Retinal pigment epithelial cell (primary cell): ENCODE measurements at regions not wholly inside any gene's neighbourhood (a gene's known extent, or its start where the extent isn't known, plus 50 kb on each side); places are given as distances from the start of the nearest gene placed in this dataset.

Source experiments
- DNase-seq: peaks from one replicate; pipeline ENCODE4 v3.0.0-alpha.2; 2010; ENCODE audit warnings: low read depth
- H3K4me3 ChIP-seq: 2 replicates; pipeline ENCODE4 v1.5.1; 2011; ENCODE audit warnings: mild to moderate bottlenecking, low read length, control low read depth, moderate library complexity
- TF ChIP-seq, protein P1 (sequence below): conservative IDR thresholded peaks from 2 replicates; pipeline ENCODE4 v1.5.1; 2011; ENCODE audit warnings: low read depth, low read length, control low read depth, inconsistent platforms

DNA sequence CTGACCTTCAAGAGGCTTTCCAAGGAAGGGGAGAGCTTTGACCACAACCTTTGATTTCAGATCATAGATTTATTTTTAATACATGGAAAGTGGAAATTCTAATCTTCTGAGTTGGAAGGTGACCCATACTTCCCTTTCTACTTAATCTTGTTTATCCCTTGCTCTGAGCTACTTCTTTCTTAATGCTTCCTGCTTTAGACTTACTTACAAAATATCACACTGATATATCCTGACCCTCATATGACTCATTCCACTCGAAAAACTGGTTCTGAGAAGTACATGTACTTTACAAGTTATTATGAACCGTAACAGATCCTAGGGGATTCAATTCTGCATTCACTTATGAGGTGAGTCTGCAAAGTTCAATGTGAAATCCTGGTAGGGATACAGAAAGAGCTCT, 76.2 kb upstream of the IRS2 start:
- no peak overlapping the region for H3K4me3 ChIP-seq
- peak; percentile 90 for DNase-seq
- TF ChIP-seq, protein P1, sequence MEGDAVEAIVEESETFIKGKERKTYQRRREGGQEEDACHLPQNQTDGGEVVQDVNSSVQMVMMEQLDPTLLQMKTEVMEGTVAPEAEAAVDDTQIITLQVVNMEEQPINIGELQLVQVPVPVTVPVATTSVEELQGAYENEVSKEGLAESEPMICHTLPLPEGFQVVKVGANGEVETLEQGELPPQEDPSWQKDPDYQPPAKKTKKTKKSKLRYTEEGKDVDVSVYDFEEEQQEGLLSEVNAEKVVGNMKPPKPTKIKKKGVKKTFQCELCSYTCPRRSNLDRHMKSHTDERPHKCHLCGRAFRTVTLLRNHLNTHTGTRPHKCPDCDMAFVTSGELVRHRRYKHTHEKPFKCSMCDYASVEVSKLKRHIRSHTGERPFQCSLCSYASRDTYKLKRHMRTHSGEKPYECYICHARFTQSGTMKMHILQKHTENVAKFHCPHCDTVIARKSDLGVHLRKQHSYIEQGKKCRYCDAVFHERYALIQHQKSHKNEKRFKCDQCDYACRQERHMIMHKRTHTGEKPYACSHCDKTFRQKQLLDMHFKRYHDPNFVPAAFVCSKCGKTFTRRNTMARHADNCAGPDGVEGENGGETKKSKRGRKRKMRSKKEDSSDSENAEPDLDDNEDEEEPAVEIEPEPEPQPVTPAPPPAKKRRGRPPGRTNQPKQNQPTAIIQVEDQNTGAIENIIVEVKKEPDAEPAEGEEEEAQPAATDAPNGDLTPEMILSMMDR: no peak

DNA sequence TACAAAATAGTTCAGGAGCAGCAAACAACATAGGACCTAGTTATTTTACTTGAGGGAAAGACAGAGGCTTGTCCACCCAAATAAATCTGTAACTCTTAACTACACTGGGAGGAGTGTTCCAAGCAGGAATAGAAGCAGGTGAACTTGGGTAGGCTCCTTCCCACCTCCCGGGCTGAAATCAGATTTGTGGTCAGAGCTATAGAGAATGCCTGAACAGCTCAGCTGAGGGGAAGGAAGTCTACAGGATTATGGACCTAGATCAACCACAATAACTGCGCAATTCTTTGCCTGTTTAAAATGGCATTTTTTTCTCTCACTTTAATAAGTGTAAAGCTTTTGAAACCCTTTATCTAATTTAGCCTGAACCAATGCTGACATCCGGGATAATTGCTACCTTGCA, 73.5 kb upstream of the IRS2 start:
- DNase-seq: peak; percentile 88

DNA sequence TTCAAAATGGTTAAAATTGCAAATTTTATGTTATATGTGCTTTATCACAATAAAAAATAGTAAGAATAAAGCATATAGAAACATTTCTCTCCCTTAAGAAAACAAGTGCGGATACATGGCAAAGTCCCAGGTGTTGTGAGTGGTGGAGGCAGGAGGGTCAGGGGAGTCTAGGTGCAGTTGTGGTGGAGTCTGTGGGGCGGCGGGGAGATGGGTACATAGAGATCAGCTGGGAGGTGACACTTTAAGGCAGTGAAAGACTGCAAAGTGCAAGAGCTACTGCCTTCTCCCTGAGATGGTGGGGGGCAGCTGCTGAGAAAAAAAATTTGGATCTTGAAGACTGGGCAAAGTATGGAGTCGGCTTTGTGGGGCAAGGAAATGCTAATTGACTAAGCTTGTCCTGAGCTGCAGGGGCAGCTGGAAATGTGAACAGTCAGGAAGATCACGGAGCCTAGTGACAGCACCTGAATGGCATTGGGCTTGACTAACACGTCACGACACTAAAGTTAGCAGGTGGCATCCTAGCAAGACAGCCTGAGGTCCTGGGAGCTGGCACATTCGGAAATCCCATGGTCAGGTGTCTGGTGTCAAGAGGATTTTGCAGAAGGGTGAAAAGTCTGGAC, 72.9 kb upstream of the IRS2 start:
- no peak overlapping the region for H3K4me3 ChIP-seq
- TF ChIP-seq, protein P1: no peak
- DNase-seq: peak; percentile 93

More for the DNA sequence above, 73.5 kb upstream of the IRS2 start:
- H3K4me3 ChIP-seq: no peak overlapping the region
- TF ChIP-seq, protein P1: no peak

DNA sequence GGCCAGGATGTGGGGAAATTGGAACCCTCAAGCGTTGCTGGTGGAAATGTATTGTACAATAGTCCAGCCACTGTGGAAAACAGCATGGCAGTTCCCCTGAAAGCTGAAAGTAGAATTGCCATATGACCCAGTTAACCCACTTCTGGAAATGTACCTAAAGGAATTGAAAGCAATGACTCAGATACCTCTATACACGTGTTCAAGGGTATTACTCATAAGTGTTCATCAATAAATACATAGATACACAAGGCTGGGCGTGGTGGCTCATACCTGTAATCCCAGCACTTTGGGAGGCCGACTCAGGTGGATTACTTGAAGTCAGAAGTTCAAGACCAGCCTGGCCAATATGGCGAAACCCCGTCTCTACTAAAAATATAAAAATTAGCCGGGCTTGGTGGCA, 71.9 kb upstream of the IRS2 start:
- TF ChIP-seq, protein P1: no peak
- no peak for DNase-seq
- H3K4me3 ChIP-seq: no peak overlapping the region

DNA sequence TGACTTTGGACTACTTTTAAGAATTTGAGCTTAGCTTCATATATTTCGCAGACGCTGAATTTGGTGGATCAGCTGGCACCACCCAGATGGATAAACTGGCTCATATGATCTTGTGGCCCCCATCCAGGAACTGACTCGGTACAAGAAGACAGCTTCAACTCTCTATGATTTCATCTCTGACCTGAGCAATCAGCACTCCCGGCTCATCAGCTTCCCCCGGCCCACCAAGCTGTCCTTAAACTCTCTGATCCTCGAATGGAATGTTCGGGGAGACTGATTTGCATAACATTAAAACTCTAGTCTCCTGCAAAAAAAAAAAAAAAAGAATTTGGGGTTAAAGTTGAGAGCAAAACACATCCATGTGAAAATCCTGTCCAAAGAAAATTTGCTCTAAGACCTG, 71.4 kb upstream of the IRS2 start:
- H3K4me3 ChIP-seq: no peak overlapping the region
- TF ChIP-seq, protein P1: no peak
- DNase-seq: no peak

DNA sequence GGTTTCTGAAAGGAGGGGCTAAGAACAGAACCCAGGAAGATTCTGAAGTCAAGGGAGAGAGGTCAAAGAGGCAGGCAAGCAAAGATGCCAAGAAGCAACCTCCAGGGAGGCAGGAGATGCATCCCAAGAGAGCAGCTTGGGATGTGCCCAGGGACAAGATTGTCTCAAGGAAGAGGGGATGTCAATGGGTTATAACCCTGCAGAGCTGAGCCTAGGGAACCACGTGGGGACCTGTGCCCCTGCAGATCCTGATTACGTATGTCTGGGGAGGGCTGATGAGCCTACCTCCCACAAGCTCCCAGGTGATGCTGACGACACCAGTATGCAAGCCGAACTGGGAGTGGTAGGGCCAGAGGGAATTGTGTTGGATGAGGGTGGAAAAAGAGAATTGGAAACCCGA, 70.9 kb upstream of the IRS2 start:
- TF ChIP-seq, protein P1: no peak
- DNase-seq: no peak
- H3K4me3 ChIP-seq: no peak overlapping the region

DNA sequence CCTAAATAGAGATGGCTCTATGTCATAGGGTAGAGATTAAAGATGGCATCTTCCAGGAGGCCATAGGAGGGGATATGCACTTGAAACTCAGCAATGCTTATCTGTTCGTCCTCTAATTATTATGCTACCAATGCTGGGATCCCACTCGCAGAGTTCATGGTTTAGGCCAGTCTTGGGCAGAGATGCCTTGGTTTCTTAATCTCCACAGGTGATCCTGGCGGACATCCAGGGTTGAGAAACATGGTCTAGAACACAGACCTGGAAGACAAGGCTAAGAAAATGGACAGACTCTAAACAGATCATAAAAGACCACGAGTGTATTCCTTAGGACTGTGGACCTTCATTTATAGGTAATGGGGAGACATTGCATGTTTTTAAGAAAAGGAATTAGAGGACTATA, 70.0 kb upstream of the IRS2 start:
- TF ChIP-seq, protein P1: no peak
- no peak for DNase-seq
- H3K4me3 ChIP-seq: no peak overlapping the region
